ENCODE measurements at regions not wholly inside any gene's neighbourhood (a gene's known extent, or its start where the extent isn't known, plus 50 kb on each side); places are given as distances from the start of the nearest gene placed in this dataset.

- no peak for TF ChIP-seq CTCF (IDR thresholded peaks at IDR 0.05; ENCODE audit: insufficient read depth, low read length, severe bottlenecking)
- no peaks in the 10 kb centered on the region for H3K36me3 ChIP-seq (ENCODE audit: control insufficient read depth, insufficient read depth, low read length)
- no peaks in the 10 kb centered on the region for H3K27me3 ChIP-seq (ENCODE audit: control insufficient read depth, insufficient read depth, low read length)
- FAIRE-seq (no peak), DNase-seq (ENCODE audit: low read depth) (no peak)
- H3K4me3 ChIP-seq (ENCODE audit: low read depth, low read length), result no peak overlapping the region
These were observed 776.1 kb upstream of the COX7C start for GRCh38 chr5:85841653-85842052.

- no peak for TF ChIP-seq CTCF (IDR thresholded peaks at IDR 0.05; ENCODE audit: insufficient read depth, low read length, severe bottlenecking)
- no peak overlapping the region for H3K4me3 ChIP-seq (ENCODE audit: low read depth, low read length)
- H3K27me3 ChIP-seq (ENCODE audit: control insufficient read depth, insufficient read depth, low read length), result no peaks in the 10 kb centered on the region
- FAIRE-seq, result no peak
- DNase-seq (ENCODE audit: low read depth), result no peak
- H3K36me3 ChIP-seq (ENCODE audit: control insufficient read depth, insufficient read depth, low read length), result no peaks in the 10 kb centered on the region
These were observed 774.2 kb upstream of the COX7C start for GRCh38 chr5:85843535-85843934.

- Histone ChIP-seq H3K27me3 (ENCODE audit: control insufficient read depth, insufficient read depth, low read length) (no peaks in the 10 kb centered on the region), H3K36me3 (ENCODE audit: control insufficient read depth, insufficient read depth, low read length) (no peaks in the 10 kb centered on the region), H3K4me3 (ENCODE audit: low read depth, low read length) (no peak overlapping the region)
- FAIRE-seq, result no peak
- DNase-seq (ENCODE audit: low read depth), result no peak
- no peak for TF ChIP-seq CTCF (IDR thresholded peaks at IDR 0.05; ENCODE audit: insufficient read depth, low read length, severe bottlenecking)
These were observed 768.3 kb upstream of the COX7C start for GRCh38 chr5:85849411-85849810.

- TF ChIP-seq CTCF (IDR thresholded peaks at IDR 0.05; ENCODE audit: insufficient read depth, low read length, severe bottlenecking), result no peak
- no peak for FAIRE-seq
- no peak for DNase-seq (ENCODE audit: low read depth)
These were observed 752.4 kb upstream of the COX7C start for GRCh38 chr5:85865296-85865695.

GRCh38 chr5:85868070-85868469 lies 749.7 kb upstream of the COX7C start:
- TF ChIP-seq CTCF (IDR thresholded peaks at IDR 0.05; ENCODE audit: insufficient read depth, low read length, severe bottlenecking), result no peak

More at GRCh38 chr5:85865296-85865695, 752.4 kb upstream of the COX7C start:
- Histone ChIP-seq H3K27me3 (ENCODE audit: control insufficient read depth, insufficient read depth, low read length) (no peaks in the 10 kb centered on the region), H3K36me3 (ENCODE audit: control insufficient read depth, insufficient read depth, low read length) (no peaks in the 10 kb centered on the region), H3K4me3 (ENCODE audit: low read depth, low read length) (no peak overlapping the region)

GRCh38 chr5:85893996-85894395 lies 723.7 kb upstream of the COX7C start:
- FAIRE-seq, result no peak
- H3K27me3 ChIP-seq (ENCODE audit: control insufficient read depth, insufficient read depth, low read length), result no peaks in the 10 kb centered on the region
- no peak overlapping the region for H3K4me3 ChIP-seq (ENCODE audit: low read depth, low read length)
- TF ChIP-seq CTCF (IDR thresholded peaks at IDR 0.05; ENCODE audit: insufficient read depth, low read length, severe bottlenecking), result no peak
- H3K36me3 ChIP-seq (ENCODE audit: control insufficient read depth, insufficient read depth, low read length), result no peaks in the 10 kb centered on the region
- no peak for DNase-seq (ENCODE audit: low read depth)

More at GRCh38 chr5:85868070-85868469, 749.7 kb upstream of the COX7C start:
- H3K36me3 ChIP-seq (ENCODE audit: control insufficient read depth, insufficient read depth, low read length), result no peaks in the 10 kb centered on the region
- H3K4me3 ChIP-seq (ENCODE audit: low read depth, low read length), result no peak overlapping the region
- FAIRE-seq (no peak), DNase-seq (ENCODE audit: low read depth) (no peak)
- no peaks in the 10 kb centered on the region for H3K27me3 ChIP-seq (ENCODE audit: control insufficient read depth, insufficient read depth, low read length)
